MM.1S (cell line): ENCODE measurements at regions not wholly inside any gene's neighbourhood (a gene's known extent, or its start where the extent isn't known, plus 50 kb on each side); places are given as distances from the start of the nearest gene placed in this dataset.

Source experiments
- EZH2 ChIP-seq: fragments of 300-600 bp; sonication (generic); optimal IDR thresholded peaks from 2 replicates; pipeline ENCODE3; 2017; ENCODE audit warnings: low read depth, mild to moderate bottlenecking, antibody characterized with exemption, low read length, mixed read lengths
- EZH2phosphoT487 ChIP-seq: fragments of 300-600 bp; sonication (generic); IDR thresholded peaks from 2 replicates; pipeline ENCODE4 v1.6.1; 2018; ENCODE audit warnings: antibody characterized with exemption, low read length
- TF ChIP-seq, protein P1 (sequence below): fragments of 300-600 bp; sonication (generic); IDR thresholded peaks from 2 replicates; pipeline ENCODE4 v1.5.1; 2016; ENCODE audit warnings: antibody characterized with exemption, low read length, mixed read lengths

DNA sequence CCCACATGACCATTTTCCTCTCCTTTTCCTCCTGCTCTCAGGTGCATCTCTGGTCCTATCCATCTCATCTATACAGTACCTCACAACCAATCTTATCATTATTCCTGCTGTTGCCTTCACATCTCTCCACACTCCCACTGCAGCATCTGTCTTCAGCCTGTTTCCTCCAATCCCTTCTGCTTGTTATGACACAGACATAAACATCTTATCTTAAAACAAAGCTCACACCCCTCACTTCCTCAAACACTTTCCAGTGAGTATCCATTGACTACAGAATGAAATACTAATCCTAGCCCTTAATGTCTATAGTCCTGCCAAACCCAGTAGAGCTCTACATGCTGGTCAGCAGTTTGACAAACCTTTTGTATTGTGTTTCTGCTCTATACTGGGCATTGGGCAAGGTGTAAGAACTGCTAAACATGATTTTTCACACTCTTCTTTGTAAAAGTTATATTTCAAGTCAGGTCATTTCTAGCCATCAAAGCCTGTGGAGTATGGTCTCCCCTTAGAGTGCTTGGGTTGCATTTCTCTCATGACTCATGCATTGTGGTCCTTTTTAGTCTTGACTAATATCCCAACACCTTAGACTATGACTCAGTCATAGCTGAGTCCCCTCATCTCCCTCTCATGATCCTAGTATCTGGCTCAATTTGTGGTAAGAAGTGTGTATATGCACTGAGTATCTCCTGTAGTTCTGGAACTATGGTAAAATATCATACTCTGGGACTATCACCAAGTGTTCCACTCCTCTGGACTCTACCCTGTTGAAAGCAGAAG, 187.0 kb downstream of the CYRIA start:
- no peak for TF ChIP-seq EZH2
- TF ChIP-seq, protein P1, sequence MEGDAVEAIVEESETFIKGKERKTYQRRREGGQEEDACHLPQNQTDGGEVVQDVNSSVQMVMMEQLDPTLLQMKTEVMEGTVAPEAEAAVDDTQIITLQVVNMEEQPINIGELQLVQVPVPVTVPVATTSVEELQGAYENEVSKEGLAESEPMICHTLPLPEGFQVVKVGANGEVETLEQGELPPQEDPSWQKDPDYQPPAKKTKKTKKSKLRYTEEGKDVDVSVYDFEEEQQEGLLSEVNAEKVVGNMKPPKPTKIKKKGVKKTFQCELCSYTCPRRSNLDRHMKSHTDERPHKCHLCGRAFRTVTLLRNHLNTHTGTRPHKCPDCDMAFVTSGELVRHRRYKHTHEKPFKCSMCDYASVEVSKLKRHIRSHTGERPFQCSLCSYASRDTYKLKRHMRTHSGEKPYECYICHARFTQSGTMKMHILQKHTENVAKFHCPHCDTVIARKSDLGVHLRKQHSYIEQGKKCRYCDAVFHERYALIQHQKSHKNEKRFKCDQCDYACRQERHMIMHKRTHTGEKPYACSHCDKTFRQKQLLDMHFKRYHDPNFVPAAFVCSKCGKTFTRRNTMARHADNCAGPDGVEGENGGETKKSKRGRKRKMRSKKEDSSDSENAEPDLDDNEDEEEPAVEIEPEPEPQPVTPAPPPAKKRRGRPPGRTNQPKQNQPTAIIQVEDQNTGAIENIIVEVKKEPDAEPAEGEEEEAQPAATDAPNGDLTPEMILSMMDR = no peak
- TF ChIP-seq EZH2phosphoT487 = no peak
